Activated CD4-positive, alpha-beta T cell treated with anti-CD3 and anti-CD28 coated beads, Interleukin-2, amount 10 ng/mL, durations not matched to agents 24 days and 14 days (primary cell): ENCODE measurements at regions not wholly inside any gene's neighbourhood (a gene's known extent, or its start where the extent isn't known, plus 50 kb on each side); places are given as distances from the start of the nearest gene placed in this dataset.

Experiments
- DNase-seq: peaks from one replicate; pipeline ENCODE4 v3.0.0; 2022
- H3K27ac Mint-ChIP-seq: one replicate; pipeline ENCODE4 v1.8.0; 2022; ENCODE audit warnings: mild to moderate bottlenecking, mixed read lengths
- H3K27me3 Mint-ChIP-seq: one replicate; pipeline ENCODE4 v1.8.0; 2022; ENCODE audit warnings: mixed read lengths
- H3K36me3 Mint-ChIP-seq: one replicate; pipeline ENCODE4 v1.8.0; 2022; ENCODE audit warnings: low read depth, mild to moderate bottlenecking, mixed read lengths
- H3K4me1 Mint-ChIP-seq: one replicate; pipeline ENCODE4 v1.8.0; 2021; ENCODE audit warnings: mixed read lengths
- H3K4me3 Mint-ChIP-seq: one replicate; pipeline ENCODE4 v1.8.0; 2022; ENCODE audit warnings: mild to moderate bottlenecking, moderate library complexity, mixed read lengths
- H3K9me3 Mint-ChIP-seq: one replicate; pipeline ENCODE4 v1.8.0; 2021; ENCODE audit warnings: mixed read lengths
- intact Hi-C: fragments of 100-400 bp; cut with micrococcal nuclease; formaldehyde crosslinking; loops from one replicate; pipeline ENCODE4 v1.15.1; 2023

DNA sequence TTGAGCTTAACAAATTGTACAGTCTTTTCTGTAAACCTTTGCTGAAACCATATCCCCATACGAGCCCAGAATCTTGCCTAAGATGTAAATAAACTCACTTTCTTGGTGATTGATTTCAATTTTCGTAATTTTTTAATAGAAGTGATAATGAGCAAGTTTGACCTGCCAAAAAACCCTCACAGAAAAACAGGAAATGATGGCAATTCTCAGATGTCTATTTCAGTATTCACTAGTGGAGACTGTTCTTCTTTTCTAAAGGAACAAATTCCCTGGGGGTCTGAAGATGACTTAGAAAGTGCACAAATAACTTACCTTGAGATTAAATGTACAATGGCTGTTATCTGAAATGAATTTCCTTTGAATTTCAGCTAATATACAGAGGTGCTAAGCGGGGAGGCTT is 116.5 kb upstream of the CMC1 start:
- no peaks in the 10 kb centered on the region for H3K9me3 Mint-ChIP-seq
- H3K27ac Mint-ChIP-seq = no peak overlapping the region
- H3K4me3 Mint-ChIP-seq = no peak overlapping the region
- intact Hi-C loops = no loop called here
- no peaks in the 10 kb centered on the region for H3K27me3 Mint-ChIP-seq
- H3K36me3 Mint-ChIP-seq = no peaks in the 10 kb centered on the region
- H3K4me1 Mint-ChIP-seq = no peaks in the 10 kb centered on the region
- no peak for DNase-seq

- no peak for DNase-seq
- Mint-ChIP-seq H3K9me3 (no peaks in the 10 kb centered on the region), H3K4me1 (no peaks in the 10 kb centered on the region), H3K27me3 (no peaks in the 10 kb centered on the region), H3K27ac (no peak overlapping the region), H3K4me3 (no peak overlapping the region), H3K36me3 (no peaks in the 10 kb centered on the region)
- intact Hi-C loops = no loop called here
These were observed 116.1 kb upstream of the CMC1 start for GRCh38 chr3:28125342-28125741.

GRCh38 chr3:28130836-28131235 is 110.6 kb upstream of the CMC1 start:
- H3K4me1 Mint-ChIP-seq = no peaks in the 10 kb centered on the region
- DNase-seq = no peak

GRCh38 chr3:28132941-28133340 is 108.5 kb upstream of the CMC1 start:
- no peak for DNase-seq
- Mint-ChIP-seq H3K4me3 (no peak overlapping the region), H3K27ac (no peak overlapping the region), H3K36me3 (no peaks in the 10 kb centered on the region), H3K9me3 (no peaks in the 10 kb centered on the region), H3K27me3 (peaks cover 4% of the 10 kb centered on the region), H3K4me1 (no peaks in the 10 kb centered on the region)
- intact Hi-C loops = no loop called here

More at GRCh38 chr3:28130836-28131235, 110.6 kb upstream of the CMC1 start:
- H3K27ac Mint-ChIP-seq = no peak overlapping the region
- intact Hi-C loops = no loop called here
- H3K27me3 Mint-ChIP-seq = peaks cover under 1% of the 10 kb centered on the region
- no peaks in the 10 kb centered on the region for H3K9me3 Mint-ChIP-seq
- H3K36me3 Mint-ChIP-seq = no peaks in the 10 kb centered on the region
- no peak overlapping the region for H3K4me3 Mint-ChIP-seq

- H3K4me3 Mint-ChIP-seq = no peak overlapping the region
- no peaks in the 10 kb centered on the region for H3K4me1 Mint-ChIP-seq
- intact Hi-C loops = no loop called here
- no peak overlapping the region for H3K27ac Mint-ChIP-seq
- H3K9me3 Mint-ChIP-seq = no peaks in the 10 kb centered on the region
- H3K27me3 Mint-ChIP-seq = peaks cover 4% of the 10 kb centered on the region
- no peaks in the 10 kb centered on the region for H3K36me3 Mint-ChIP-seq
- DNase-seq = no peak
These were observed 107.2 kb upstream of the CMC1 start for GRCh38 chr3:28134198-28134597.

DNA sequence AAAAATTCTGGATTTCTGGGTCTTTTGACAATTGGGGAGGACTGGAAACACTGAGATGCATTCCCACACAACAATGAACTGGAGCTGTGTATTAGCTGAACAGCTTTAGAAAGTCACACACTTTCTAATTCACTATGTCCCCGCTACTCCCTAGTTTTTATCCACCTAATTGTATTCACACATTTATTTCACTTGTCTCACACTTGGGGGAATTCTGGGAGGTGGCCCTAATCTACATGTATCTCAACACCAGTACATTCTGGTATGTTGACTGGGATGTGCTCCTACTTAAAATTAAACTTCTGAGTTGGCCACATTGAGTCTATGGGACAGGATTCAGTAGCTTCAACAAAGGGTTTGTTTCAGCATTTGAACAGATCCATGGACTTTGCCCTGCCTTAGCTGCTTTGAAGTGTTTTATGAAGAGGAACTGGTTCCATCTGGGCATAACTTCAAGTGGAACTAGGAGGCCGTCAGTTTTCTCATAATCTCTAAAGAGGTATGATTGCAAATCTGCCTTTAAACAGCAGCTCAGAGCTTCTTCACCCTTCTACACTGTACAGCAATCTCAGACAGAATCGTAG is 106.5 kb upstream of the CMC1 start:
- Mint-ChIP-seq H3K4me3 (no peak overlapping the region), H3K9me3 (no peaks in the 10 kb centered on the region), H3K27me3 (peaks cover 4% of the 10 kb centered on the region), H3K36me3 (no peaks in the 10 kb centered on the region), H3K27ac (no peak overlapping the region), H3K4me1 (no peaks in the 10 kb centered on the region)
- intact Hi-C loops = no loop called here
- no peak for DNase-seq

DNA sequence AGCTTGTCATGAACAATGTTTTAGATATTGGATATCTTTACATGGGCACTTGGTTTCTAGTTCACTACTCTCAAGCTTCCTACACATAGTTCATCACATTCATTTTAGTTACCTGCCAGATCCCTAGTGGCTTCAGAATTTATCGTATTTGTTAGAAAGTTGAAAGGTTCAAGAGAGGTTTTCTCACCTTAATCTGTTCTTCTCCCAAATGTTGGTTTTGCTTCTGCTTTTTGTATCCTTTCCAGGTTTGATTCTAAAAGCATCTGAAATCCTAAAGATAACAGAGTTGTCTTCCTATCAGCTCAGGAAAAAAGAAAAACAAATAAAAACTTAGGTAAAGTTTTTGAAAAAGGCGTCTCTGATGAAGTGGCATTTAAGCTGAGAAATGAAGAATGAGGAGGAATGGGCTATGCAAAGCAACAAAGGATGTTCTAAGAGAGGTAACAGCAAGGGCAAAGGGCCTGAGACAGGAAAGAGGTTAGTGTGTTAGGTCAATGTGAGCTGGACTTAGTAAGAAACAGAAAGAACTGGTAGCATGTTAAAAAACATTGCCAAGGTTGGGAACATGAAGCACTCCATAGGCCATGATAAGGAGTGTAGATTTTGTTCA is 104.7 kb upstream of the CMC1 start:
- H3K27me3 Mint-ChIP-seq = peaks cover 4% of the 10 kb centered on the region
- intact Hi-C loops = no loop called here

GRCh38 chr3:28138043-28138610 is 103.3 kb upstream of the CMC1 start:
- no peak overlapping the region for H3K4me3 Mint-ChIP-seq
- no peak overlapping the region for H3K27ac Mint-ChIP-seq
- intact Hi-C loops = no loop called here
- peaks cover 4% of the 10 kb centered on the region for H3K27me3 Mint-ChIP-seq
- no peaks in the 10 kb centered on the region for H3K9me3 Mint-ChIP-seq
- no peaks in the 10 kb centered on the region for H3K36me3 Mint-ChIP-seq
- DNase-seq = no peak
- H3K4me1 Mint-ChIP-seq = no peaks in the 10 kb centered on the region

More for the DNA sequence above, 104.7 kb upstream of the CMC1 start:
- Mint-ChIP-seq H3K9me3 (no peaks in the 10 kb centered on the region), H3K4me1 (no peaks in the 10 kb centered on the region), H3K36me3 (no peaks in the 10 kb centered on the region), H3K27ac (no peak overlapping the region), H3K4me3 (no peak overlapping the region)
- no peak for DNase-seq

GRCh38 chr3:28139288-28139687 is 102.1 kb upstream of the CMC1 start:
- intact Hi-C loops = no loop called here
- no peaks in the 10 kb centered on the region for H3K36me3 Mint-ChIP-seq
- no peaks in the 10 kb centered on the region for H3K4me1 Mint-ChIP-seq
- no peak for DNase-seq
- H3K9me3 Mint-ChIP-seq = no peaks in the 10 kb centered on the region
- H3K27ac Mint-ChIP-seq = no peak overlapping the region
- H3K4me3 Mint-ChIP-seq = no peak overlapping the region
- H3K27me3 Mint-ChIP-seq = peaks cover 4% of the 10 kb centered on the region

- Mint-ChIP-seq H3K4me1 (no peaks in the 10 kb centered on the region), H3K36me3 (no peaks in the 10 kb centered on the region), H3K27me3 (peaks cover 4% of the 10 kb centered on the region), H3K27ac (no peak overlapping the region), H3K9me3 (no peaks in the 10 kb centered on the region), H3K4me3 (no peak overlapping the region)
- no peak for DNase-seq
- intact Hi-C loops = no loop called here
These were observed 101.3 kb upstream of the CMC1 start for GRCh38 chr3:28139967-28140634.

GRCh38 chr3:28140664-28141063 is 100.8 kb upstream of the CMC1 start:
- DNase-seq = no peak
- Mint-ChIP-seq H3K27ac (no peak overlapping the region), H3K4me1 (no peaks in the 10 kb centered on the region), H3K36me3 (no peaks in the 10 kb centered on the region), H3K4me3 (no peak overlapping the region), H3K27me3 (peaks cover 4% of the 10 kb centered on the region), H3K9me3 (no peaks in the 10 kb centered on the region)
- intact Hi-C loops = no loop called here

DNA sequence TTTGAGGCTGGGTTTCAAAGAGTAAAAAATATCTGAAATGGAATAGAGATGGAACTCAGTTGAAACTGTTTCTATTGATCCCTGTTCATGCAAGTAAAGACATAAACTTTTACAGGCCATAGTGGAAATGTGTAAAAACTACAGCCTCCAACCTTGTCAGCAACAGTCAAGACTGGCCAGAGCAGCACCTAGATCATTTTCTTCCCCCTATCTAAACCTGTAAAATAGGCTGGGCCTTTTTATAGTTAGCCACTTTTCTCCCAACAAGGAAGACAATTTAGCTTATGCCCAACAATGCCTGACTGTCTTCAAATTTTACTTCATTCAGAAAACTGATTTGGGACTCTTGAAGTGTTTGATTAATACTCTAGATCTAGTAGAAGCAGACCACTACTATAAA is 91.5 kb upstream of the CMC1 start:
- peaks cover 4% of the 10 kb centered on the region for H3K27me3 Mint-ChIP-seq
- DNase-seq = no peak
- intact Hi-C loops = no loop called here
- H3K9me3 Mint-ChIP-seq = peaks cover 3% of the 10 kb centered on the region
- H3K4me3 Mint-ChIP-seq = no peak overlapping the region
- no peaks in the 10 kb centered on the region for H3K36me3 Mint-ChIP-seq
- no peak overlapping the region for H3K27ac Mint-ChIP-seq
- H3K4me1 Mint-ChIP-seq = peaks cover 2% of the 10 kb centered on the region

GRCh38 chr3:28150465-28151206 is 90.8 kb upstream of the CMC1 start:
- DNase-seq = no peak
- H3K4me3 Mint-ChIP-seq = no peak overlapping the region
- H3K27ac Mint-ChIP-seq = no peak overlapping the region
- intact Hi-C loops = no loop called here
- peaks cover 4% of the 10 kb centered on the region for H3K27me3 Mint-ChIP-seq
- H3K36me3 Mint-ChIP-seq = no peaks in the 10 kb centered on the region
- peaks cover 5% of the 10 kb centered on the region for H3K9me3 Mint-ChIP-seq
- peaks cover 2% of the 10 kb centered on the region for H3K4me1 Mint-ChIP-seq

DNA sequence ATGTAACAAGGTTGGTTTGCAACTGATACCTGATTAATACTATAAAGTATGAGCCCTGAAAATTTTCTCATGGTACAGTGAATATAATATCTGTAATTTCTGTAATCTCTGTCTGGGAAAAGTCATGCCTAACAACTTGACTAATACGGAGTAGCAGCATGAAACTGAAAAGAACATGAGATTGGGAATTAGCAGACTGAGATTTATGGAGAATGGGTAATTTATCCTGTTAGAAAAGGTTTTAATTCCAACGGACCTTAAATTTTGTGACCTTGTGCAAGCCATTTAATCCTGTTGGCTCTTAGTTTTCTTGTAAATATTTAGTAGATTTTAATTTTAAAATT is 90.2 kb upstream of the CMC1 start:
- H3K4me1 Mint-ChIP-seq = peaks cover 2% of the 10 kb centered on the region
- no peak overlapping the region for H3K27ac Mint-ChIP-seq
- peaks cover 2% of the 10 kb centered on the region for H3K27me3 Mint-ChIP-seq
- H3K4me3 Mint-ChIP-seq = no peak overlapping the region
- peaks cover 8% of the 10 kb centered on the region for H3K9me3 Mint-ChIP-seq
- DNase-seq = no peak
- intact Hi-C loops = no loop called here
- H3K36me3 Mint-ChIP-seq = no peaks in the 10 kb centered on the region
